ENCODE measurements at regions not wholly inside any gene's neighbourhood (a gene's known extent, or its start where the extent isn't known, plus 50 kb on each side); places are given as distances from the start of the nearest gene placed in this dataset.

DNA sequence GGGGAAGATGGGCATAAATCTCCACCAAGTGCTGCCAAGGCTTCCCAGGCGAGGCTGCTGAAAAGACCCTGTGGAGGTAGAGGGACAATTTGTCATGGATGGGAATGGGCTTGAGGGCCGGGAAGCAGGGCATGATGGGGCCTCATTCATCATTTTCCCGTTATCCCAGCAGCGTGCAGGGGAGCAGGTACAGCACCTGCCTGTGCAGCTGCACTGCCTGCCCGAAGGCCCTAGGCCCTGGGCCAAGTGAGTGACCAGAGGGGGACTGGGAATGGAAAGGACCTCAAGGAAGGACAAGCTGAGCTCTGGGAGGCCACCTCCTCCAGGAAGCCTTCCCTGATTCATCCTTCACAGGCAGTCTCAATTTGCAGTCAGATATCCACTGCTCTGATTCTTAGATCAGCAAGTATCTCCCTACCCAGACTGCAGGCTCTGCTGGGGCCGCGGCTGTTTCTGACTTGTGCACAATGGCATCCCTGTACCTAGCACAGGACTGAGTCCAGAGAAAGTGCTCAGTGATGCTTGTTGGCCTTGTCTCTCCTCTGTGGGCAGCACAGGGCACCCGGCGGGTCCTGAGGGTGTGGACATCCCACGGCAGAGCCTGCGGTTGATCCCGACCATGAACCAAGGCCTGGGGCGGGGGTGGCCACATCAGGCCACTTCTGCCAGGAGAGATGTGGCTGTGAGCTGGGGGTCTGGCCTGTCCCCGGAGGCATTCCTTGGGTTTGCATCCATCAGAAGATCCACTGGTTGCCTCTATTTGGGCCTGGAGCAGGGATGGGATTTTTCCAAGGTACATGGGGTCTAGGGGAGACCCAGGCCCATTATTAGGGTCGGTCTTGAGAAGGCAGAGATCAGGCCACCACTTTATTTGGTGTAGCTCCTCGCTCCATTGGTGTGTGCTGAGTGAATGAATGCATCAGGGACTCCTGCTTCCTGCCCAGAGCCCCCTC, 167.3 kb upstream of the RTL1 start:
- no peak overlapping the region for H2BK5ac ChIP-seq (ENCODE audit: low read depth, low read length, poor library complexity, severe bottlenecking)
- peaks cover 48% of the 10 kb centered on the region for H3K4me1 ChIP-seq (ENCODE audit: control insufficient read depth, insufficient read depth, low read depth, low read length)
- peak overlapping the region in 1 of 2 experiments; percentile 10 for H3K4me3 ChIP-seq (ENCODE audit: insufficient read depth in 1 of 2, low read depth in 1 of 2, low read length in 2 of 2)
- no peak overlapping the region for H4K8ac ChIP-seq (ENCODE audit: low read length)
- no peak overlapping the region for H2BK120ac ChIP-seq (ENCODE audit: low read depth, low read length)
- H3K79me1 ChIP-seq (replicated peaks; ENCODE audit: low read length, poor library complexity, severe bottlenecking), result no peaks in the 10 kb centered on the region
- 93% methylated on average over 16 of the region's 16 CpGs for WGBS
- no peaks in the 10 kb centered on the region for H3K9me3 ChIP-seq (ENCODE audit: control insufficient read depth, low read length)
- peaks cover 0 to 3% of the 10 kb centered on the region in 2 experiments for H3K27me3 ChIP-seq (ENCODE audit: control insufficient read depth in 1 of 2, insufficient read depth in 1 of 2, low read length in 2 of 2)
- H4K91ac ChIP-seq (ENCODE audit: low read length), result peak overlapping the region; percentile 41
- peak overlapping the region; percentile 38 for H2AK5ac ChIP-seq (ENCODE audit: low read length, severe bottlenecking)
- H3K4ac ChIP-seq (ENCODE audit: low read depth in 1 of 2, low read length in 2 of 2), result no peak overlapping the region
- no peak overlapping the region for H2BK12ac ChIP-seq (ENCODE audit: low read length in 2 of 2)
- peaks cover 0 to 57% of the 10 kb centered on the region in 2 experiments for H3K36me3 ChIP-seq (ENCODE audit: control insufficient read depth in 1 of 2, insufficient read depth in 2 of 2, low read depth in 1 of 2, low read length in 2 of 2)
- H3K23ac ChIP-seq (ENCODE audit: low read length in 2 of 2), result no peak overlapping the region
- no peak overlapping the region for H2AFZ ChIP-seq (ENCODE audit: low read depth, low read length)
- no peak overlapping the region for H3K27ac ChIP-seq (ENCODE audit: low read length, poor library complexity, severe bottlenecking)
- H3K4me2 ChIP-seq (ENCODE audit: low read length, poor library complexity, severe bottlenecking), result no peak overlapping the region
- no peak overlapping the region for H2BK15ac ChIP-seq (ENCODE audit: low read depth, poor library complexity, severe bottlenecking)
- no peak overlapping the region for H3K18ac ChIP-seq (ENCODE audit: low read depth in 1 of 2, low read length in 2 of 2)
- no peak for DNase-seq
- H3K14ac ChIP-seq (ENCODE audit: low read length in 2 of 2), result no peak overlapping the region
- no peak overlapping the region for H3K9ac ChIP-seq (ENCODE audit: low read length)

DNA sequence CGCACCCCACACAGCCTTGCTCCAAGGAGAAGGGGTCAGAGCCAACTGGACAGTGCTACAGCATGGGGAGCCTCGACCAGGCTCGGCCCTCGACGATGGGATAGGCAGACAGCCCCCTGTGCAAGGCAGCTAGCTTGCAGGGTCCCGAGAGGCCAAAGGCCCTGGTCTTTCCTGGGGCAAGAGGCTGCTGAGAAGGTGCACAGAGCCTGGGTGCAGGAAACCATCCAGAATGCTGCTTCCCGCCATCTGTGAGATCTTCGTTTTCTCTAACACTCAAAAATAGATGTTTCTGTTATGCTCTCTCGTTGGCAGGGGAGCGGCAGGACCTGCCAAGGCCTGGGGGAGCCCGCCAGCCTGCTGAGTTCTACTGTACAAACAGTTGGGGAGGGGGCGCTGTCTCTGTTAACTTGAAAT, 168.0 kb upstream of the RTL1 start:
- Histone ChIP-seq H3K9ac (ENCODE audit: low read length) (no peak overlapping the region), H3K4ac (ENCODE audit: low read depth in 1 of 2, low read length in 2 of 2) (no peak overlapping the region), H2AK5ac (ENCODE audit: low read length, severe bottlenecking) (peak overlapping the region; percentile 38), H2BK15ac (ENCODE audit: low read depth, poor library complexity, severe bottlenecking) (peak overlapping the region; percentile 18), H4K91ac (ENCODE audit: low read length) (peak overlapping the region; percentile 41), H2BK5ac (ENCODE audit: low read depth, low read length, poor library complexity, severe bottlenecking) (no peak overlapping the region), H3K27me3 (ENCODE audit: control insufficient read depth in 1 of 2, insufficient read depth in 1 of 2, low read length in 2 of 2) (peaks cover 0 to 10% of the 10 kb centered on the region in 2 experiments), H2BK120ac (ENCODE audit: low read depth, low read length) (no peak overlapping the region), H3K23ac (ENCODE audit: low read length in 2 of 2) (no peak overlapping the region), H3K36me3 (ENCODE audit: control insufficient read depth in 1 of 2, insufficient read depth in 2 of 2, low read depth in 1 of 2, low read length in 2 of 2) (peaks cover 0 to 50% of the 10 kb centered on the region in 2 experiments), H2BK12ac (ENCODE audit: low read length in 2 of 2) (no peak overlapping the region), H3K4me1 (ENCODE audit: control insufficient read depth, insufficient read depth, low read depth, low read length) (peaks cover 50% of the 10 kb centered on the region), H3K4me3 (ENCODE audit: insufficient read depth in 1 of 2, low read depth in 1 of 2, low read length in 2 of 2) (peak overlapping the region in 1 of 2 experiments; percentile 10), H3K79me1 (replicated peaks; ENCODE audit: low read length, poor library complexity, severe bottlenecking) (no peaks in the 10 kb centered on the region), H3K9me3 (ENCODE audit: control insufficient read depth, low read length) (no peaks in the 10 kb centered on the region), H3K18ac (ENCODE audit: low read depth in 1 of 2, low read length in 2 of 2) (no peak overlapping the region), H2AFZ (ENCODE audit: low read depth, low read length) (no peak overlapping the region), H3K14ac (ENCODE audit: low read length in 2 of 2) (no peak overlapping the region), H3K27ac (ENCODE audit: low read length, poor library complexity, severe bottlenecking) (no peak overlapping the region), H3K4me2 (ENCODE audit: low read length, poor library complexity, severe bottlenecking) (no peak overlapping the region), H4K8ac (ENCODE audit: low read length) (no peak overlapping the region)
- DNase-seq, result no peak
- 78% methylated on average over 12 of the region's 12 CpGs for WGBS

DNA sequence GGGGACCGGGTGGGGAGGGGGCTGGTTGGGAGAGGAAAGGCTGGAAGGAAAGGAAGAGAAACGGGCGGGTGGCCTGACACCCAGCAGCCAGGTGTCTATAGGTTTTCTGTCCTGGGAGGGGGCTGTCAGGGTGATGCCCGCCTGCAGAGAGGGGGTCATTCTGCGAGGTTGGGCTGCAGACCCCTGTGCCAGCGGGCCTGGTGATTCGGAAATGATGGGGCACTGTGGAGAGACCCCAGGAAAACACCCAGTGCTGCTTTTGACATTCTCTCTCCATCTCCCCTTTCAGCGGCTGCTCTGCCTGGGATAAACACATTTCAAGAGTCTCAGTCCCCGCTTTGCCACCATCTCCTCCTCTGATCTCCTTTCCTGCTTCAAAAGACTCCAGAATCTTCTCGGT, 168.5 kb upstream of the RTL1 start:
- Histone ChIP-seq H2AFZ (ENCODE audit: low read depth, low read length) (no peak overlapping the region), H3K23ac (ENCODE audit: low read length in 2 of 2) (no peak overlapping the region), H3K4me1 (ENCODE audit: control insufficient read depth, insufficient read depth, low read depth, low read length) (peaks cover 56% of the 10 kb centered on the region), H3K79me1 (replicated peaks; ENCODE audit: low read length, poor library complexity, severe bottlenecking) (no peaks in the 10 kb centered on the region), H3K9me3 (ENCODE audit: control insufficient read depth, low read length) (no peaks in the 10 kb centered on the region), H3K27ac (ENCODE audit: low read length, poor library complexity, severe bottlenecking) (peak overlapping the region; percentile 90), H3K4me2 (ENCODE audit: low read length, poor library complexity, severe bottlenecking) (no peak overlapping the region), H2BK5ac (ENCODE audit: low read depth, low read length, poor library complexity, severe bottlenecking) (no peak overlapping the region), H3K27me3 (ENCODE audit: control insufficient read depth in 1 of 2, insufficient read depth in 1 of 2, low read length in 2 of 2) (peaks cover 0 to 15% of the 10 kb centered on the region in 2 experiments), H2BK120ac (ENCODE audit: low read depth, low read length) (no peak overlapping the region), H4K91ac (ENCODE audit: low read length) (no peak overlapping the region), H2AK5ac (ENCODE audit: low read length, severe bottlenecking) (peak overlapping the region; percentile 83), H3K9ac (ENCODE audit: low read length) (no peak overlapping the region), H3K18ac (ENCODE audit: low read depth in 1 of 2, low read length in 2 of 2) (no peak overlapping the region), H3K4me3 (ENCODE audit: insufficient read depth in 1 of 2, low read depth in 1 of 2, low read length in 2 of 2) (no peak overlapping the region), H3K4ac (ENCODE audit: low read depth in 1 of 2, low read length in 2 of 2) (no peak overlapping the region), H3K14ac (ENCODE audit: low read length in 2 of 2) (no peak overlapping the region), H4K8ac (ENCODE audit: low read length) (no peak overlapping the region), H3K36me3 (ENCODE audit: control insufficient read depth in 1 of 2, insufficient read depth in 2 of 2, low read depth in 1 of 2, low read length in 2 of 2) (peaks cover 0 to 45% of the 10 kb centered on the region in 2 experiments), H2BK15ac (ENCODE audit: low read depth, poor library complexity, severe bottlenecking) (peak overlapping the region; percentile 18), H2BK12ac (ENCODE audit: low read length in 2 of 2) (peak overlapping the region in 1 of 2 experiments; percentile 45)
- 93% methylated on average over 10 of the region's 10 CpGs for whole genome bisulfite sequencing
- DNase-seq, result no peak

DNA sequence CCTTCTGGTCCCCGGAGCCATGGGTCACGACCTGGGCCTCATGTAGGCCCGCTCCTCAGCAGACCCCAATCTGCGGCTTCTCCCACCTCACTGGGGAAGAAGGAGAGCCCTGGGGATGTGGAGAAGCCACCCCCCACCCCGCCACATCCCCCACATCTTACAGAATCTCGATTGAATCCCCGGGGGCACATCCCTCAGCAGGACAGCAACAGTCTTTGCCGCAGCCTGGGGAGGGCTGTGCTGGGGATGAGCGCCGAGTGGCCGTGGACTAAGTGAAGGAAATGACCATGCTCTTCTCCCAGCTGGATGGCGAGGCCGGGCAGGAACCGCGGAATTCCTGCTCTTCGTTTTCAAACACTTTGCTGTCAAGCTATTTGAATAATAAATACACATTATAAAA, 169.0 kb upstream of the RTL1 start:
- no peak overlapping the region for H3K4ac ChIP-seq (ENCODE audit: low read depth in 1 of 2, low read length in 2 of 2)
- H3K14ac ChIP-seq (ENCODE audit: low read length in 2 of 2), result no peak overlapping the region
- DNase-seq, result peak; percentile 16
- H2AFZ ChIP-seq (ENCODE audit: low read depth, low read length), result no peak overlapping the region
- H3K18ac ChIP-seq (ENCODE audit: low read depth in 1 of 2, low read length in 2 of 2), result no peak overlapping the region
- no peak overlapping the region for H2BK15ac ChIP-seq (ENCODE audit: low read depth, poor library complexity, severe bottlenecking)
- peak overlapping the region; percentile 83 for H2AK5ac ChIP-seq (ENCODE audit: low read length, severe bottlenecking)
- no peak overlapping the region for H3K9ac ChIP-seq (ENCODE audit: low read length)
- no peak overlapping the region for H4K91ac ChIP-seq (ENCODE audit: low read length)
- peaks cover 60% of the 10 kb centered on the region for H3K4me1 ChIP-seq (ENCODE audit: control insufficient read depth, insufficient read depth, low read depth, low read length)
- peak overlapping the region; percentile 90 for H3K27ac ChIP-seq (ENCODE audit: low read length, poor library complexity, severe bottlenecking)
- peaks cover 0 to 41% of the 10 kb centered on the region in 2 experiments for H3K36me3 ChIP-seq (ENCODE audit: control insufficient read depth in 1 of 2, insufficient read depth in 2 of 2, low read depth in 1 of 2, low read length in 2 of 2)
- H3K27me3 ChIP-seq (ENCODE audit: control insufficient read depth in 1 of 2, insufficient read depth in 1 of 2, low read length in 2 of 2), result peaks cover 0 to 20% of the 10 kb centered on the region in 2 experiments
- H2BK12ac ChIP-seq (ENCODE audit: low read length in 2 of 2), result peak overlapping the region in 1 of 2 experiments; percentile 45
- no peaks in the 10 kb centered on the region for H3K79me1 ChIP-seq (replicated peaks; ENCODE audit: low read length, poor library complexity, severe bottlenecking)
- no peak overlapping the region for H3K4me2 ChIP-seq (ENCODE audit: low read length, poor library complexity, severe bottlenecking)
- no peak overlapping the region for H3K4me3 ChIP-seq (ENCODE audit: insufficient read depth in 1 of 2, low read depth in 1 of 2, low read length in 2 of 2)
- no peak overlapping the region for H2BK5ac ChIP-seq (ENCODE audit: low read depth, low read length, poor library complexity, severe bottlenecking)
- no peak overlapping the region for H3K23ac ChIP-seq (ENCODE audit: low read length in 2 of 2)
- no peaks in the 10 kb centered on the region for H3K9me3 ChIP-seq (ENCODE audit: control insufficient read depth, low read length)
- WGBS, result 44% methylated on average over 9 of the region's 16 CpGs
- H4K8ac ChIP-seq (ENCODE audit: low read length), result no peak overlapping the region
- no peak overlapping the region for H2BK120ac ChIP-seq (ENCODE audit: low read depth, low read length)
